ENCODE measurements at regions not wholly inside any gene's neighbourhood (a gene's known extent, or its start where the extent isn't known, plus 50 kb on each side); places are given as distances from the start of the nearest gene placed in this dataset.

- intact Hi-C loops (cut with DNase I): no loop called here
- TF ChIP-seq CTCF (IDR thresholded peaks at IDR 0.05): no peak
- no peak for DNase-seq
- Histone ChIP-seq H3K27me3 (peaks cover 0 to 3% (median 0%) of the 10 kb centered on the region in 7 donors), H3K36me3 (no peaks in the 10 kb centered on the region), H3K9me3 (peaks cover 0 to 10% (median 0%) of the 10 kb centered on the region in 11 donors), H3K4me1 (no peaks in the 10 kb centered on the region), H3K4me3 (no peak overlapping the region), H3K27ac (peak overlapping the region in 1 of 10 donors; percentile 10)
- no peak for ATAC-seq
Measured at GRCh38 chr2:234741976-234742375, 209.8 kb upstream of the SH3BP4 start.

GRCh38 chr2:234739061-234739460, 212.8 kb upstream of the SH3BP4 start:
- no peaks in the 10 kb centered on the region for H3K27me3 ChIP-seq
- H3K4me3 ChIP-seq: no peak overlapping the region
- intact Hi-C loops (cut with DNase I): no loop called here
- H3K36me3 ChIP-seq: no peaks in the 10 kb centered on the region
- no peak overlapping the region for H3K27ac ChIP-seq
- H3K4me1 ChIP-seq: no peaks in the 10 kb centered on the region
- TF ChIP-seq CTCF (IDR thresholded peaks at IDR 0.05): no peak
- peaks cover 0 to 22% (median 6%) of the 10 kb centered on the region in 11 donors for H3K9me3 ChIP-seq
- DNase-seq (no peak), ATAC-seq (no peak)

- Histone ChIP-seq H3K9me3 (peaks cover 0 to 13% (median 6%) of the 10 kb centered on the region in 11 donors), H3K4me3 (no peak overlapping the region), H3K27ac (no peak overlapping the region), H3K27me3 (no peaks in the 10 kb centered on the region), H3K36me3 (no peaks in the 10 kb centered on the region), H3K4me1 (no peaks in the 10 kb centered on the region)
- WGBS, 2 donors: 96 to 97% methylated on average over 2 of the region's 2 CpGs
- ATAC-seq (no peak), DNase-seq (no peak)
- intact Hi-C loops (cut with DNase I): no loop called here
- no peak for TF ChIP-seq CTCF (IDR thresholded peaks at IDR 0.05)
Measured at GRCh38 chr2:234735829-234736228, 216.0 kb upstream of the SH3BP4 start.

- ATAC-seq: no peak
- no peak for DNase-seq
- no peak overlapping the region for H3K27ac ChIP-seq
- no peaks in the 10 kb centered on the region for H3K36me3 ChIP-seq
- H3K4me1 ChIP-seq: no peaks in the 10 kb centered on the region
- WGBS, 2 donors: 76 to 82% methylated on average over 6 of the region's 6 CpGs
- no peak overlapping the region for H3K4me3 ChIP-seq
- H3K9me3 ChIP-seq: peaks cover 0 to 13% (median 6%) of the 10 kb centered on the region in 11 donors
- no peaks in the 10 kb centered on the region for H3K27me3 ChIP-seq
- TF ChIP-seq CTCF (IDR thresholded peaks at IDR 0.05): no peak
- intact Hi-C loops (cut with DNase I): no loop called here
Measured at GRCh38 chr2:234733795-234734600, 217.8 kb upstream of the SH3BP4 start.

All from heart right ventricle (tissue), 16 donors.